ENCODE measurements at regions not wholly inside any gene's neighbourhood (a gene's known extent, or its start where the extent isn't known, plus 50 kb on each side); places are given as distances from the start of the nearest gene placed in this dataset.
"Not testable (repeated sequence)": the region's sequence is repeated elsewhere in the genome, so short reads cannot be mapped to it uniquely, and the experiment has no call there.

- Histone ChIP-seq H3K4me1 (ENCODE audit: insufficient read depth, low read length) (no peaks in the 10 kb centered on the region), H2AFZ (ENCODE audit: low read length) (no peak overlapping the region), H4K20me1 (ENCODE audit: low read length) (no peaks in the 10 kb centered on the region), H3K79me2 (ENCODE audit: low read length) (no peaks in the 10 kb centered on the region), H3K27ac (ENCODE audit: low read length) (no peak overlapping the region), H3K4me3 (ENCODE audit: low read length) (no peak overlapping the region), H3K36me3 (ENCODE audit: low read depth, low read length) (no peaks in the 10 kb centered on the region), H3K9me3 (ENCODE audit: low read length) (peaks cover 22% of the 10 kb centered on the region; the same call in 1 of the 2 replicates), H3K9me2 (replicated peaks; ENCODE audit: low read length) (no peaks in the 10 kb centered on the region), H3K27me3 (ENCODE audit: low read length) (no peaks in the 10 kb centered on the region), H3F3A (ENCODE audit: low read length, unreplicated experiment) (no peaks in the 10 kb centered on the region), H3K4me2 (ENCODE audit: low read length) (no peak overlapping the region), H3K9ac (ENCODE audit: low read length) (no peak overlapping the region)
- CTCF ChIA-PET = no interaction called here
- no peak for DNase-seq
- BruUV-seq (replicated peaks) = no TSS peak
- intact Hi-C loops (cut with micrococcal nuclease) = no loop called here
- TF ChIP-seq EZH2phosphoT487 (IDR thresholded peaks at IDR 0.05; ENCODE audit: borderline replicate concordance, low read length) (no peak), EZH2 (IDR thresholded peaks at IDR 0.05; ENCODE audit: low read length, unreplicated experiment) (no peak), CTCF (conservative IDR thresholded peaks at IDR 0.05; ENCODE audit: low read depth, low read length) (no peak)
- POLR2A ChIA-PET (ENCODE audit: unreplicated experiment) = no interaction called here
- ATAC-seq = no peak
These were observed 1185.5 kb downstream of the FAM181B start for GRCh38 chr11:81548123-81548522.

- H3K9ac ChIP-seq (ENCODE audit: low read length); H3K4me3 ChIP-seq (ENCODE audit: low read length); H2AFZ ChIP-seq (ENCODE audit: low read length); H3F3A ChIP-seq (ENCODE audit: low read length, unreplicated experiment); H3K9me3 ChIP-seq (ENCODE audit: low read length); H3K36me3 ChIP-seq (ENCODE audit: low read depth, low read length); H3K79me2 ChIP-seq (ENCODE audit: low read length); CTCF ChIA-PET; H3K27me3 ChIP-seq (ENCODE audit: low read length); H3K9me2 ChIP-seq (replicated peaks; ENCODE audit: low read length); BruUV-seq (replicated peaks); POLR2A ChIA-PET (ENCODE audit: unreplicated experiment); H3K27ac ChIP-seq (ENCODE audit: low read length); H4K20me1 ChIP-seq (ENCODE audit: low read length); ATAC-seq; intact Hi-C loops (cut with micrococcal nuclease); H3K4me2 ChIP-seq (ENCODE audit: low read length); H3K4me1 ChIP-seq (ENCODE audit: insufficient read depth, low read length); DNase-seq: not testable (repeated sequence)
These were observed 1193.9 kb downstream of the FAM181B start for GRCh38 chr11:81539806-81540205.

GRCh38 chr11:81515566-81515965, 1218.1 kb downstream of the FAM181B start:
- ATAC-seq = no peak
- CTCF ChIA-PET = no interaction called here

More at GRCh38 chr11:81515566-81515965, 1218.1 kb downstream of the FAM181B start:
- no peak overlapping the region for H2AFZ ChIP-seq (ENCODE audit: low read length)
- DNase-seq = no peak
- no peak overlapping the region for H3K4me2 ChIP-seq (ENCODE audit: low read length)
- peaks cover 27% of the 10 kb centered on the region for H3K9me3 ChIP-seq (ENCODE audit: low read length)
- no peaks in the 10 kb centered on the region for H4K20me1 ChIP-seq (ENCODE audit: low read length)
- H3K4me1 ChIP-seq (ENCODE audit: insufficient read depth, low read length) = no peaks in the 10 kb centered on the region
- no peaks in the 10 kb centered on the region for H3F3A ChIP-seq (ENCODE audit: low read length, unreplicated experiment)
- no peaks in the 10 kb centered on the region for H3K79me2 ChIP-seq (ENCODE audit: low read length)
- H3K9me2 ChIP-seq (replicated peaks; ENCODE audit: low read length) = no peaks in the 10 kb centered on the region
- H3K27me3 ChIP-seq (ENCODE audit: low read length) = no peaks in the 10 kb centered on the region
- no peak overlapping the region for H3K27ac ChIP-seq (ENCODE audit: low read length)
- POLR2A ChIA-PET (ENCODE audit: unreplicated experiment) = no interaction called here
- TF ChIP-seq CTCF (conservative IDR thresholded peaks at IDR 0.05; ENCODE audit: low read depth, low read length) (no peak), EZH2phosphoT487 (IDR thresholded peaks at IDR 0.05; ENCODE audit: borderline replicate concordance, low read length) (no peak), EZH2 (IDR thresholded peaks at IDR 0.05; ENCODE audit: low read length, unreplicated experiment) (no peak)
- H3K36me3 ChIP-seq (ENCODE audit: low read depth, low read length) = no peaks in the 10 kb centered on the region
- no peak overlapping the region for H3K9ac ChIP-seq (ENCODE audit: low read length)
- intact Hi-C loops (cut with micrococcal nuclease) = no loop called here
- no peak overlapping the region for H3K4me3 ChIP-seq (ENCODE audit: low read length)
- no TSS peak for BruUV-seq (replicated peaks)

Measured in PC-3 (cell line).